Ureter (tissue), 1 donor: ENCODE measurements at regions not wholly inside any gene's neighbourhood (a gene's known extent, or its start where the extent isn't known, plus 50 kb on each side); places are given as distances from the start of the nearest gene placed in this dataset.
A peak's percentile ranks its signal among the peaks of the same experiment; 100 is the strongest.

ENCODE experiments used
- DNase-seq: peaks from one replicate; pipeline ENCODE4 v3.0.0-alpha.2; 2020; ENCODE audit warnings: low spot score
- donor health status: DM: yes; HTN: yes; CAD: no.

DNA sequence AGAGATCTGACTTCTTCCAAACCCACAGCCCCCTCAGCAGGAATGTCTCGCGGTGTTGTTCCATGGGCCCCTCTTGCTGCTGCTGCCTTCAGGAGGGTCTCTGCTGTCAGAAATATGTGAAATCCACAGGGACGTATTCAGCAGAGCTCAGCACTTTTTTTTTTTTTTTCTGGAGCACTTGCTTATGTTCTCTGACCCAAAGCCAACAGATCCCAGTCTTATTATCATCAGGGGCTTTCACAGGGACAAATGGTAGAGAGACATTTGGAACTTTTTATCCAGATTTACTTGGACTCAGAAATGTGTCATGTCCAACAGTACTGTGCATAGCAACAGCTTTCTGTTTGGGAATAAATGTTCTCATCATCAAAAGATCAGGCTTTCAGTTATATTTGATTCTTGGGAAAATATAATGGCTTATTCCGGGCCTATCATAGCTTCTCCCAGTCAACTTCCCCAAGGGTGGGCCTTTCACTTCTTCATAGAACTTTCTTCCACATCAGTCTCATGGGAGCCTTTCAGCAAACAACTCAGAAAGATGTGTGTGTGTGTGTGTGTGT lies 332.7 kb downstream of the ZNF536 start:
- DNase-seq, result no peak

DNA sequence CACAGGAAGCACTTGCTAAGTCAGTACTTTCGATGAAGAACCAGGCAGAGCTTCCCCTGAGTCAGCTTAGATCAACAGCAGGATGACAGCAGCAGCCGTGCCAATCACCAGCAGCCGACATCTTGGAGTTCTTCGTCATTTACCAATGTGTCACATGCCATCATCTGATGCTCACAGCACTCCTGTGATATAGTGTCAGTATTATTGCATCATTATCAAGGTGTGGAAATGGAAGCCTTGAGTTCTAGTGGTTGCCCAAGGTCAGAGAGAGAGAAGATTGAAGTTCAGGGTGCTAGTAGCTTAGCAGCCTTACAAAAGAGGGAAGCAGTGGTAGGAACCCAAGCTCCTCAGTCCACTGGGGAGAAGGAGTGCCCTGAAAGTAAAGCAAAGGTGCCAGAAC lies 331.5 kb downstream of the ZNF536 start:
- no peak for DNase-seq

DNA sequence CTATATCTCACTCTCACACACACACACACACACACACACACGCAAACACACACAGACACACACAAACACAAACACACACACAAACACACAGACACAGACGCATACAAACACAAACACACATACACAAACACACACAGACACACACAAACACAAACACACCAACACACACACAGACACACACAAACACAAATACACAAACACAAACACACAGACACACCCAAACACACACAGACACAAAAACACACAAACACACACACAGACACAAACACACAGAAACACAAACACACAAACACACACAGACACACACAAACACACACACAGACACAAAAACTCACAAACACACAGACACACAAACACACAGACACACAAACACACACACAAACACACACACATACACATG lies 329.0 kb downstream of the ZNF536 start:
- no peak for DNase-seq

DNA sequence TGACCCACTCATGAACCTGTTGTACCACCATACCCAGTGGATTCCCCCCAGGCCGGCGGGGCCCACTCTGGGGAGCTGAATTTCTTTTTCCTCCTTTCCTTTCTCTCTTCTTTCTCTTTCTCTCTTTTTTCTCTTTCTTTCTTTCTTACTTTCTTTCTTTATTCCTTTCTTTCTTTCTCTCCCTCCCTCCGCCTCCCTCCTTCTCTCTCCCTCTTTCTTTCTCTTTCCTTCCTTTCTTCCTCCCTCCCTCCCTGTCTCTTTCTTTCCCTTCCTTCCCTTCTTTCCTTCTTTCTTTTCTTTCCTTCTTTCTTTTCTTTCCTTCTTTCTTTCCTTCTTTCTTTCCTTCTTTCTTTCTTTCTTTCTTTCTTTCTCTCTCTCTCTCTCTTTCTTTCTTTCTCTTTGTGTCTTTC lies 327.7 kb downstream of the ZNF536 start:
- no peak for DNase-seq

DNA sequence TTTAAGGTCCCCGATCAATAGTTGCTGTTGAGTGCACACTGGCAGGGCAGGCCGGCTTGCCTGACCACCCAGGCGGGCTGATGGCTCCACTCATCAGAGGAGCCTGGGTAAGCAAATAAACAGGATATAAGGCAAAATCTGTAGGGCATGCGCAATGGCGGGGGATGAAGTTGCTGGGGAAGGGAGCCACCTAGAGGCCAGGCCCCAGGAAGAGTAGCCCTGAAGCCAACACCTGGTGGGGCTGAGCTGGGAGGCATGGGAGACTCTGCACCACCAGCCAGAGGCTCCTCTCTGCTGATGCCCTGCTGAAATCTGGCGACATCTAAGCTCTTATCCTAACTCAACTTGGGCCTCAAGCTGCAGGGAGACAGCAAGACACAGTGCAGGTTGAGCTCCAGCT lies 324.3 kb downstream of the ZNF536 start:
- DNase-seq, result no peak

DNA sequence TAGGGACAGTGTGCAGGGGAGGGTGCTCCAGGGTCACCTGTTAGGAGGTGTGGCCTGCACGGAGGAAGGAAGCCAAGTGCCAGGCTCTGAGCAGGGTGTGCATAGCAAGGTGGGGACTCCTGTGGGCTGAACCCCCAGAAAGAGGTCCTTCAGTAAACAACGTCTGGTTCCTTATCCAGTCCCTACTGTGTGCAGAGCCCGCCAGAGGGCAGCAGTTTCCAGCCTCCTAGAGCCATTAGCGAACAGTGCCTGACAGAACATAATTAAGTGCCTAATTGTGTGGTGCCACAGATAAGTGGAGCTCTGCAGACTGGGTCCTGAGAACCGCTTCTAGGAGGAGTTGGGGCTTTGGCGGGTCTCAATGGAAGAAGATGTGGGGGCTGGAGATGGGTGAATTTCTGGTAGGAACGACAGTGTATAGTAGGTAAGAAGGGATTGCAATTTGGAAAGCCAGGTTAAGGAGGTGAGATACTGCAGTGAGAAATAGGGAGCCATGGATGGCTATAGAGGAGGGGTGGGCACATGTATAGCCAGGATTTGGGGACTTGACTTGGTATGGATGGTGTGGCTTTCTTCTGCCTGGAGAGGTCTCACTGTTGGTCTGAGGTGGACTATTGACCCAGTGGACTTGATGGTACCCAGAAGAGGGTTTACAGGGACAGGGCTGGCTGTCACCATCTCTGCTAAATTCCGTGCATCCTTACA lies 323.1 kb downstream of the ZNF536 start:
- DNase-seq, result no peak

DNA sequence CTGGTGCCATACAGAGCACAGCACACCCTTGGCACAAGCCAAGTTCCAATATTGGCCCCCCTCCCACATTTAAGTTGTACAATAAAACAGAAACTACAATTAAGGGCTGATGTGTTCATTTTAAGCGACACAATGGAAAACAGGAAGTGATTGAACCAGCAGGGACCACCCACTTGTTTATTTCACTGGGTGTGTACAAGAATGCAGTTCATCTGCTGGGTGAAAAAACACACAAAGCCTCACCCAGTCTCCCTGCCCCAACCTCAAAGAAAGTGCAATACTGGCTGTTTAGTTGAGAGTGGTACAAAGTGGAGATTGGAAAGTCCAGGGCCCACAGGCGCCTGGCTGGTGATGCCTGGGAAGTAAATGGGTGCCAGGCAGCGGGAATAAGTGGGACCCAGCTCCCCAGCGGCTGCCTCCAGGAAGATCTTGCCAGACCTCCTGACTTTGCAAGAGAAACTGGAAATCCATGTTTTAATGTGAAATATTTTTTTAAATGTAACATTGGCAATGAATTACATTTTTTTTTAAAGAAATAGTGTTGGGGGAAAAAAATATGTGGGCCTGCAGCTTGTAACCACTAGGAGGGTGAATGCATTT lies 322.1 kb downstream of the ZNF536 start:
- DNase-seq, result no peak

DNA sequence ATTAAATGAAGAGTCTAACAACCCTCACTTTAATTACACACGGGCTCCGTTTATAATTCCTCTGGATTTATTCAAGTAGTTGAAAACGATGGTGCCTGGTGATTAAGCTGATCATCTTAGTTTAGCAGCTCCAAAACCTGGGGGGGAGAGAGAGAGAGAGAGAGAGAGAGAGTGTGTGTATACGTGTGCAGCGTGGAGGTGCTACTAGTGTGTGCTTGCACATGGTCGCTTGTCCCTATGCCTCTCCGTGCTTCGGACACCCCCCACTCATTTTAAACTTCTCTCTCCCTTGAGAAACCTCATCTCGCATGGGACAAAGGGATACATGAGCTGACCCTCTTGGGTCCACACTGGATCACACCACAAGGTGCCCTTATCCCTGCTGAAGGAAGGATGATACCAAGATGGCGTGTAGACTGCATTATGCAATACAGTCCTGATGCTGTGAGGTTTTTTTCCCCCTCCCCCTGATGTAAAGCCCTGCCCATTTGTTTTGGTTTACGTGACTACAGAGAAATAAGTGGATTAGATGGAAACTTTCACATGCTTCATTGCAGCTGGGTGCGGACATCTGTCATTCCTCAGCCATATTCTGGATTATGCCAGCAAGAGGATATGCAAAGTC lies 320.8 kb downstream of the ZNF536 start:
- DNase-seq, result no peak

DNA sequence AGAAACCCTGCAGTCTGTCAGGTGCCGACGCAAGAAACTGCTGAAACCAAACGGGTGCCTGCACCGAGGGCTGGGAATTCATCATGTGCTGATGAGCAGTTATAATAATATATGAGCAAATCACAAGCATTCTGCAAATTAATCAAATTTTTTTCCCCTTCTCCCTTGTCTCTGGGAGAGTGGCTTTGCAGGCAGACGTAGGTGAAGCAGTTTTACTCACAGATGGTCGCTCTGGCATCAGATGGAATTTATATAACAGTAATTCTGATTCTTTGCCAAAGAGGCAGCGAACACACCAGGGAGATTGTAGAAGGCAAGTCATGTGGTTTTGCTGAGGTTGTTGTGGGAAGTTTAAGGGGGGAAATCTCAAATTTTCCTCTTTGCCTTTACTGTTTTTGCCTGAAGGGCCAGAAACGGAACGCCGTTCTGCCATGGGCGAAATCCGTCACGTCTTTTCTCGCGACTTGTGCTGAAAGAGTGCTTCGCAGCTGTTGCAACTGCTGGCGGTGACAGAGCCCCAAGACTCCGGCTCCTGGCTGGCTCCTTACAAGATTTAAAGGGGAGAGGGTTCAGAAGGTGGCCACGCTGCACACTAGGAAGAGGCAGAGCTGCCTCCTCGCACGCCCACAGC lies 320.1 kb downstream of the ZNF536 start:
- no peak for DNase-seq

DNA sequence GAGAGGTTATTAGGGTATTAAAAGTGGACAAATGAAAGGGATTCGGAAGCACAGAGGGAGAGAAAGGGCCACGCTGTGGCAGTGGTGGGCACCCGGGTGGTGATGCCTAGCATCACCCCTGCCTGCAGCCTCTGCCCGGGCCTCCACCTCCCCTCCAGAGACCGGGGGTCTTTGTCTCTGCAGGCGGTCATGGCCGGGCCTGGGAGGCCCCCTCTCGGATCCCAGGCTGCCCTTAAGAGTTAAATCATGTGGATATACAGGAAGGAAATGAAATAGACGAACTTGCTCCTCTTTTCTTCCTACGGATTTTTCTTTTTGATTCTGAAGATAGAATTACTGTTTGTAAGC lies 319.6 kb downstream of the ZNF536 start:
- no peak for DNase-seq

DNA sequence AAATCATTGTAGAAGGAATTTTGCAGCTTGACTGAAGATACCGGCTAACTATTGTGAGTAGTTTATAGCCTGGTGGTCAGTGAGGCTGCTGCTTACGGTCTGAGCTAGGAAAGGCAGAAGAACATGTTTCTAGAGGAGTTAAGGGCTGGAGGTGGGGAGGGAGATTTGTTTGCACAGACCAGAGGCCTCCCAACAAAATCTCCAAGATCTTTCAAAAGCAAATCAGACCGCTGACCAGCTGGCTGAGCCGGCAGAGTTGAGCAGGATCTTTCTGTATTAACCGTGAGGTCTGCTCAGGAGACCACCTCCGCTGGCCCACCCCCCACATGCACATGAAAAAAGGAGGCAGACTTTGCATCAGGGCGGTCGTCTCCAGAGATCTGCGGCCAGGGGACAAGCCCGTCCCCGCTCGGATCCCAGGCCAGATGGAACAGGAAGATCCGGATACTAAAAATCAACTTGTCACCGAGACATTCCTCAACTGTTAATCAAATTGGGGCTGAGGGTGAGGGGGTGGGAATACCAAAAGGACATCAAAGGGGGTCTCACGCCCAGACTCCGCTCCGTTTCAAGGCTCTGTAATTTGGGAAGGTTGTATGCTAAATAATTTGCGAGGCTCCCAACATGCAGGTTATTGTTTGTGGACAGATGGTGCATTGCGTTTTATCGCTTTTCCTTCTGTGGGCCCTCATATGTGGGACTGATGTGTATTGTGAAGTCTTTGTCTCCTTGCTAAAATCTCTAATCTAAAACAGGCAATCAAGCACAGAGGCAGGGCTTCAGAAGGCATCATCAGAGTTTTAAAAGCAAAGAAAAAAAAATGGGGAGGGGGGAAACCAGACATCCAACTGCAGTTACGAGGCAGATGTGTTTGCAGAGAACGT lies 319.0 kb downstream of the ZNF536 start:
- DNase-seq, result no peak

DNA sequence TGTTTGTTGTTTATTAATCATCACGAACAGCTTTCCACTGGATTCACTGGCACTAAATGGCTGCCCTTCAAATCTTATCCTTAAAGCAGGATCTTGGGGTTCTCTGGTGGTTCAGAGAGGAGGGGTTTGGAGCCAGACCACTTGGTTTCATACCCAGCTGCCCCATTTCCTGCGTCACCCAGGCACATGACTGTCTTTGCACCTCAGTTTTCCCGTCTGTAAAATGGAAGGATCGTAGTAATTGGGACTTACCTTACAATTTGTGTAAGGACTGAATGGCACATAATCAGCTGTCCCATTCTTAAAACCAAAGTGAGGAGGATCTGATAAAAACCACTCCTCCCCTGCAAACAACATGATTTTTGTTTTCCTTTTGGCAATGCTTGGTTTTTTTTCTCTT lies 318.3 kb downstream of the ZNF536 start:
- no peak for DNase-seq

DNA sequence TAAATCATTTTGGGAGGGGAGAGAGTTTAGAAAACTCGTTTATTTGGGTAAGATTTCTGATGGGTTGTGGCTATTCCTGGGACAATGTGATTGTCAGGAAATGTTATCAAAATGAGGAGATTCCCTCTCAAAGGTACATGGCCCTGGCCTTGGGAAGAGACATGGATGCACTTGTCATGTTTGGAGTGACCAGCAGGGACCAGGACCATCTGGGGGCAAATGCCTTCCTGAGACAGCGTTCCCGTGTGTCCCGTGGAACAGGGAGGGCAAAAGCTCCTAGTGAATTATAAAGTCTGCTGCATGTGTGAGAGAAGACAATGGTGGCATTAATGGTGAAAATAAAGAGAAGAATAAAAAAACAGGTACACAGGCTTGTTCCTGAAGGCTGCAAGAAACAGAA lies 317.3 kb downstream of the ZNF536 start:
- no peak for DNase-seq

DNA sequence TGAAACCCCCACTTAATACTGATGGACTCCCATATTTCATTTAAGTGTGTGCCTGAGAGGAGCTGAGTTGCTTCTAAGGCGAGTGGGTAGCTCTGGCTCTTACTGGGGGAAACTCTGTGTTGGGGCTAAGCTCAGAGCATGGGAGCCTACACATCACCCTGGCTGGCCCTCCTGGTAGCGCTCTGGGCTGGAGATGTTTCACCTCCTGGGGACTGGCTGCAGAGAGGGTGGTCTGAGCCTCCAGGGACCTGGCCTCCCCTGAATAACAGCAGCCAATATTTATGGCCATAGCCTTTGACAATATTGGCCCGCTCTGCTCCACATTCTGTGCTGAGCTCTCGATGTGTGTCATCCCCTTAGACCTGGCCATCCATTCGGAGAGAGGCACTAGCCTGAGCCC lies 316.5 kb downstream of the ZNF536 start:
- no peak for DNase-seq

DNA sequence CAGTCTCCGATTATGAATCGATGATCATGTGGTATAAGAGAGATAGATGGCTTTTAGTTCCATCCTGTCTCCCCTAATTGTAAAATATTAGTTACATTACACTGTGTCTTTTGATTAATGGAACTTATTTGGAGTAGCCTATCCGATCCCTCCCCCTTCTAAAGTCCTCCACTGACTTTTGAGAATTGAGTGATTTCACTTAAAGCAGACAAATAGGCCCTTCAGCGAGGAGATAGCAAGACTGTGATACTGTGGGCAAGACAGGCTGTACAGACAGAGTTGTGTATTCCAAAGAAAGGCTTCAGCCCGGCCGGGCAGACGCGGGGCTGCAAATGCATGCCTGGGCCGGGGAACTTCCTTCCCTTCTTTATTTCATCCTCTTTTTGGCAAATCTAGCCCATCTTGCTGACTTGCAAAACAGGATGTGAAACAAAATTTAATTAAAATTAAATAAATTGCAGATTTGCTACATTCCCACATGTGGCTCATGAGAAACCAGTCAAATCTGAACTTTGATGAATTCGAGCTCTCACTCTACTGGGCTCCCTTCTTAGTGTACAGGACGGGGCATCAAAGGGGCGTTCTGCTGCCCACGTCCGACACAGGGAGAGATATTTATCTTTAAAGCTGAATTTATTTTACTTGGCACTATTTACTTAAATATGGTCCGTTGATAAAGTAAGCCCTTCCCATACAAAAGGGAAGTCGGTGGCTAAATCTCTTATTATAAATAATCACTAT lies 314.8 kb downstream of the ZNF536 start:
- no peak for DNase-seq

DNA sequence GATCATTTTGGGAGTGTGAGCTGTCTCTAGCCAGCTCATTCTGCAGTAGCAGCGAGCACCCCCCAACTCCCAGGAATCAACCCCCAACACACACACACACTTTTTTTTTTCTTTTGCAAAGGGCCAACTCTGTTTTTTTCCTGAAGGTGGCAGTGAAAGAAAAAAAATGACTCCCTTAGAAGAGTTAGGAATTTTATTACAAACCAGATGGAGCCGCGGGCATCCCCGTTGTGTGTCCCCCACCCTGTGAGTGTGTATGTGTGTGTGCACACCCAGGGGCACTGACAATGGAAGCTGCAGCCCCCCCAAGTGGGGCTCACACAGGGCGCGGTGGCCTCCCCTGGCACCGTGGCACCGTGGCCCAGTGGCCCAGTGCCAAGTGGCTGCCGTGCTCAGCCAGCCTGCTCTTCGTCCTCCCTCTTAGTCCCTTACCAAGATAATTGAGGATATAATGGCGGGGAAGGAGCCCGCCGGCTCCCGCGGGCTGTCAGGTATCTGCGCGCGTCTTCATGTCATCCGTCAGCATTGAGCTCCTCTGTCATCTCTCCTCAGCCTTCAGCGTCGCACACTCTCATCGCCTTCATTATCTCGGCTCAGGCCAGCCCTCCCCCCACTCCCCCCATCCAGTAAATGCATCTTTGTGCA lies 314.1 kb downstream of the ZNF536 start:
- DNase-seq, result no peak

DNA sequence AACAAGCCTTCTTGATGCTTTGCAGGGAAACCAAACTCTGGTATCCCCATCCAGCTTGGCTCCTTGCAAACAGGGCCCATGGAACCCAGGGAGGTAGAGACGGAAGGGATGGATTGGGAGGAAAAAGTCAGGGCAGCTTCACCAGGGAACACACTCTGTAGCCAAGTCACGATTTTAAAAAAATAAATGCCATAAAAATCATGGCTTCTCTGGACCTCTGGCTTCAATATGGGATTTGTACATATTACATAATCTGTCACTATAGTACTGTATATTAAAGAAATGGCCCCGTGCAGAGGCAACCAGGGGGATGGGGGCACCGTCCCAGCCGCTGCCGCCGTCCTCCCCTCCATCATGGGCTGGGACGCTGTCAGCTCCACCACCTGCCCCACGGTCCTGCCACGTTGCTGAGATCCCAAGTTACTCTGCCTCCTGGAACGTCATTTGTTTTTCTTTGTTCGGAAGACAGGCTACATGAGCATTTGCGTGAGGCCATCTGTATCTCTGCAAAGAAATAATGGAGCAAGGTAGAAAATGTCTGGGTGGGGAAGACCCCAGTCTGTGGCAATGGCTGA lies 313.3 kb downstream of the ZNF536 start:
- no peak for DNase-seq

DNA sequence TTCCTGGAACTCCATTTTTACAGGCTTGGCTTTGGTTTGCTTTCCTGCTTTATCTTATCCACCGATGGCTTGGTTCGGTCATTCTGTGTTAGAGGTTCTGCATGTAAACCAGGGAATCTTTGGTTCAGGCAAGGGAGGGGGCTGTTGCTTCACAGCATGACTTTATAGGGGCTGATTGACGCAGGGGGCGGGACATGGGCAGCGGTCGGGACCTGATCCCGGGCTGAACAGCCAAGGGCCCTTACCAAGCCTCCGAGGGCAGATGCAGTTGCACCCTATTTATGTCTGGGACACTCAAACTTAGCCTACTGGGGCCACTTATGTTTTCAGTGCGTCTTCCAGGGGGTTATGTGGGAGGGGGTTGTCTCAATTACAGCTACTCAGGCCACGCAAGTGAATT lies 312.4 kb downstream of the ZNF536 start:
- no peak for DNase-seq

DNA sequence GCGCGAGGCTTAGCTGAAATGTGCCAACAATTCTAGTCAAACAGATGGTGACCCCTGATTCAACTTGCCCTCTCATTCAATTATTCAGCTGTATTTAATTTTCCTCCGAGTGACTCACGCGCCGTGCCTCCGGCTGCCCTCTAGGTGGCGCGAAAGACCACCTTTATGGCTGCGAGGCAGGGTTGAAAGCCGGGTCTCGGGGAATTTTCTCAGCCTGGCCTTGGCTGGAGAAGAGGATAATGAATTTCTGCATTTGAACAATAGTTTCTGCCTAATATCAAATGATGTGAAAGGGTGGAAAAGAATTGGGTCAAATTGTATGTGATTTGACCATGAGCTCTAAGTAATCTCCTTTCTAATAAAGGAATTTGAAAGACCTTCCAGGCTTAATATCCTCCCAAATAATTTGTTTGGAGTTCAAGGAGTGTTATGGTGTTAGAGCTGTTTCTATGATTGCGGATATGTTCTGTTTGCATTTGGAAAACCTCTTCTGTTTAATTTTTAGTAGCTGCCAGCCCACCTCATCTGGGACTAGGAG lies 310.9 kb downstream of the ZNF536 start:
- DNase-seq, result peak; percentile 86
